ENCODE measurements at regions not wholly inside any gene's neighbourhood (a gene's known extent, or its start where the extent isn't known, plus 50 kb on each side); places are given as distances from the start of the nearest gene placed in this dataset.

DNA sequence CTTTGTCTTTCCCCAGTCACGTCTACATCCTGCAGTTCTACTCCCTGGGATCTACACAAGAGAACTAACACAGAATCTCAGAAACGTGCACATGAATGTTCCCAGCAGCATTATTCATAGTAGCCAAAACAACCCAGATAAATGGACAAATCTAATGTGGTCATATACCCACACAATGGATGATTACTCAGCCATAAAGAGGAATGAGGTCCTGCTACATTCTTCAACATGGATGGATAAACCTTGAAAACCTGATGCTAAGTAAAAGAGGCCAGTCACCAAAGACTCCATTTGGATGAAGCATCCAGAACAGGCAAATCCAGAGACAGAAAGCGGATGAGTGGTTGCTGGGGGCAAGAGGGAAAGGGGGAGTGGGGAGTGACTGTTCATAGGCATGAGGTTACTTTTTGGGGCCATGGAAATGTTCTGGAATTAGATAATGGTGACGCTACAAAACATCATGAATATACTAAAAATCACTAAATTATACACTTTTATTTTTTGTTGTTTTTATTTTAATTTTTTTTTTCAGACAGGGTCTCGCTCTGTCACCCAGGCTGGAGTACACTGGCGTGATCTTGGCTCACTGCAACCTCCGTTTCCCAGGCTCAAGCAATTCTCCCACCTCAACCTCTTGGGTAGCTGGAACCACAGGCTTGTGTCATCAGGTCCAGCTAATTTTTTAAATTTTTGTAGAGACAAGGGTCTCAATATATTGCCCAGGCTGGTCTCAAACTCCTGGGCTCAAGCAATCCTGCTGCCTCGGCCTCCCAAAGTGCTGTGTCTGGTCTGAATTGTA lies 50.8 kb upstream of the DSN1 start:
- no peak for DNase-seq (ENCODE audit: low spot score)

DNA sequence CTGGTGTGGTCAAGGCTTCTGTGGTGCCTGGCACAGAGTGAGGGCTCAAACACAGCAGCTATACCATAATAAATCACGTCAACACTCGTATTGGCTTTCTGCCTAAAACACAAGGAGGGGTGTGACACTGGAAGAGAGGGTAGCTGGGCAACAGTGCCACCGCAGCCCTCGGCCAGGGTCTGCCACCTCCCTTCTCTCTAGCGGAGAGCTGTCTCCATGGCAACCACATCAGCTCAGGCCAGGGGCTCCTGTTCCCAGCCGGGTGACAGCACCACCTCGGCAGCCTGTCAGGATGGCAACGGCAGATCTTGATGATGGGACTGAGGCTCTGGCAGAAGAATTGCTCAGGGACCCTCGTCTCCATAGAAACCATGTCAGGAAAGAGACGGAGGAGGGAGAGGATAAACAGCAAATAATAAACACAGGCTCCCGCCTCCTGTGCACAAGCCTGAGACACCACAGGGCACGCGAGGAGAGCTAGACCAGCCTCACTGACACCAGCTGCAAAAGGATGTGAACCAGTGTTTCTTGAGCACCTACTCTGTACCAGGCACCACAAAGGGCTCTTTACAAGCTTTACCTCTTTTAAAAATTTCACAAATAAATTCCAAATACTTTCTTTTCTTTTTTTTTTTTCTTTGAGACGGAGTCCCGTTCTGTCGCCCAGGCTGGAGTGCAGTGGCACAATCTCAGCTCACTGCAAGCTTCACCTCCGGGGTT lies 50.4 kb upstream of the TLDC2 start:
- peak; percentile 81 for DNase-seq (ENCODE audit: low spot score)

All from SK-N-DZ (cell line).